Activated CD4-positive, alpha-beta memory T cell treated with anti-CD3 and anti-CD28 coated beads for 36 hours (primary cell): ENCODE measurements at regions not wholly inside any gene's neighbourhood (a gene's known extent, or its start where the extent isn't known, plus 50 kb on each side); places are given as distances from the start of the nearest gene placed in this dataset.

Experiments used
- CTCF ChIA-PET: fragments of 350-600 bp; sonication (Branson Sonifier 250); formaldehyde crosslinking; loops from one replicate; lab custom pipeline; 2021; ENCODE audit warnings: antibody characterized with exemption, inconsistent platforms; lab: Charles Lee
- POLR2A ChIA-PET: fragments of 350-600 bp; sonication (Branson Sonifier 250); formaldehyde crosslinking; loops from one replicate; lab custom pipeline; 2021; ENCODE audit warnings: antibody characterized with exemption; lab: Charles Lee
- DNase-seq: peaks from one replicate; pipeline ENCODE4 v3.0.0-alpha.2; 2020
- H3K27ac Mint-ChIP-seq: one replicate; pipeline ENCODE4 v1.8.0; 2021; ENCODE audit warnings: mixed read lengths
- H3K27me3 Mint-ChIP-seq: one replicate; pipeline ENCODE4 v1.8.0; 2021; ENCODE audit warnings: mixed read lengths
- H3K36me3 Mint-ChIP-seq: one replicate; pipeline ENCODE4 v1.8.0; 2021; ENCODE audit warnings: mixed read lengths
- H3K4me1 Mint-ChIP-seq: one replicate; pipeline ENCODE4 v1.8.0; 2021; ENCODE audit warnings: low read depth, mixed read lengths
- H3K4me3 Mint-ChIP-seq: one replicate; pipeline ENCODE4 v1.8.0; 2021; ENCODE audit warnings: mild to moderate bottlenecking, mixed read lengths
- H3K9me3 Mint-ChIP-seq: one replicate; pipeline ENCODE4 v1.8.0; 2021; ENCODE audit warnings: mixed read lengths
- intact Hi-C: fragments of 100-400 bp; cut with micrococcal nuclease; formaldehyde crosslinking; loops from one replicate; pipeline ENCODE4 v1.15.1; 2023

GRCh38 chr2:173483137-173483536 is 128.5 kb downstream of the CDCA7 start:
- no peak for DNase-seq
- intact Hi-C loops = no loop called here
- POLR2A ChIA-PET = no interaction called here
- Mint-ChIP-seq H3K9me3 (no peaks in the 10 kb centered on the region), H3K4me1 (no peaks in the 10 kb centered on the region), H3K27ac (no peak overlapping the region), H3K36me3 (no peaks in the 10 kb centered on the region), H3K4me3 (no peak overlapping the region), H3K27me3 (peaks cover 1% of the 10 kb centered on the region)
- CTCF ChIA-PET = no interaction called here

DNA sequence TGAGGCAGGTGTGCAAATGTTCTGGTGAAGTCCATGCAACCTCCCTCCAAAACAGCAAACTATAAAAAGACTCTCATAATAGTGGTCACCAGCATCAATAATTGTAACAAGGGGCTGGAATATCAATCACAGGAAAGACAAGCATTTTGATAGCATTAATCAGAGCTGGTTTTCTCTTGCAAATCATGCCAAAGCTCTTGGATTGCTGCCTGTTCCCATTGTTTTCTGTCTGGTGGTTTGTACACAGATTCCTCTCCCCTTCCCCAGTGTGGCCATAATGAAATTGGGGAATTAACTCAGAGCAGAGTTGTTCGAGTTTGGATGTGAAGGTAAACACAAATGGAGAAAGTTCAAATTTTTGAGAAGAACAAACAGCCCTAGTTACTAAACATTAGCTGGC is 134.2 kb downstream of the CDCA7 start:
- DNase-seq = no peak
- H3K4me3 Mint-ChIP-seq = no peak overlapping the region
- H3K9me3 Mint-ChIP-seq = no peaks in the 10 kb centered on the region
- POLR2A ChIA-PET = no interaction called here
- H3K27me3 Mint-ChIP-seq = peaks cover 1% of the 10 kb centered on the region
- CTCF ChIA-PET = no interaction called here
- H3K36me3 Mint-ChIP-seq = no peaks in the 10 kb centered on the region
- H3K27ac Mint-ChIP-seq = no peak overlapping the region
- H3K4me1 Mint-ChIP-seq = no peaks in the 10 kb centered on the region
- intact Hi-C loops = no loop called here

- Mint-ChIP-seq H3K9me3 (no peaks in the 10 kb centered on the region), H3K4me3 (no peak overlapping the region), H3K4me1 (no peaks in the 10 kb centered on the region), H3K36me3 (no peaks in the 10 kb centered on the region), H3K27me3 (no peaks in the 10 kb centered on the region), H3K27ac (no peak overlapping the region)
- ChIA-PET POLR2A (no interaction called here), CTCF (no interaction called here)
- DNase-seq = no peak
- intact Hi-C loops = no loop called here
Measured at GRCh38 chr2:173491418-173491817, 136.7 kb downstream of the CDCA7 start.

GRCh38 chr2:173493874-173494273 is 139.2 kb downstream of the CDCA7 start:
- H3K27me3 Mint-ChIP-seq = no peaks in the 10 kb centered on the region
- H3K9me3 Mint-ChIP-seq = no peaks in the 10 kb centered on the region
- H3K4me3 Mint-ChIP-seq = no peak overlapping the region
- intact Hi-C loops = no loop called here
- no peaks in the 10 kb centered on the region for H3K36me3 Mint-ChIP-seq
- no peaks in the 10 kb centered on the region for H3K4me1 Mint-ChIP-seq
- H3K27ac Mint-ChIP-seq = no peak overlapping the region
- ChIA-PET CTCF (no interaction called here), POLR2A (no interaction called here)
- no peak for DNase-seq

DNA sequence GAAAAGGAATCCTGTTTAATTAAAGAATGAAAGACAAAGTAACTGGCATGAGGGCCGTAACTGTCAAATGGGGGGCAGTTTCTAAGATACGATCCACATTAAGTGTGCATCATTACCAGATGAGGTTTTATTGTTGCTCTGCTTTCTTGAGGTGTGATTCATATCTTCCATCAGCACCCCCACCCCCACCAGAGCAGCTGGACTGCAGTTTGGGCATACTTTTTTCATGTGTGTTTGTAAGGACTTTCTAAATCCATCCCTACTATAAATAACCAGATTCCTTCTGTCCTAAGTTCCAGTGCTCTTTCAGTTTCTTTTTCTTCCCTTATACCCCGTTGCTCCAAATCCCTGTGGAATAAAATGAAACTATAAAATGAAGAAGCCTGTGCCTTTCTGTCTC is 142.1 kb downstream of the CDCA7 start:
- Mint-ChIP-seq H3K4me3 (no peak overlapping the region), H3K4me1 (no peaks in the 10 kb centered on the region), H3K36me3 (no peaks in the 10 kb centered on the region), H3K27me3 (peaks cover 2% of the 10 kb centered on the region), H3K27ac (no peak overlapping the region), H3K9me3 (peaks cover 5% of the 10 kb centered on the region)
- ChIA-PET POLR2A (no interaction called here), CTCF (no interaction called here)
- intact Hi-C loops = no loop called here
- no peak for DNase-seq

GRCh38 chr2:173500953-173501352 is 146.3 kb downstream of the CDCA7 start:
- Mint-ChIP-seq H3K27me3 (peaks cover 11% of the 10 kb centered on the region), H3K36me3 (no peaks in the 10 kb centered on the region), H3K9me3 (peaks cover 5% of the 10 kb centered on the region), H3K27ac (no peak overlapping the region), H3K4me3 (no peak overlapping the region), H3K4me1 (no peaks in the 10 kb centered on the region)
- intact Hi-C loops = no loop called here
- DNase-seq = no peak
- ChIA-PET CTCF (no interaction called here), POLR2A (no interaction called here)

GRCh38 chr2:173502296-173502695 is 147.6 kb downstream of the CDCA7 start:
- Mint-ChIP-seq H3K4me3 (no peak overlapping the region), H3K36me3 (no peaks in the 10 kb centered on the region), H3K27me3 (peaks cover 11% of the 10 kb centered on the region), H3K9me3 (peaks cover 5% of the 10 kb centered on the region), H3K4me1 (no peaks in the 10 kb centered on the region), H3K27ac (no peak overlapping the region)
- POLR2A ChIA-PET = no interaction called here
- DNase-seq = no peak
- intact Hi-C loops = no loop called here
- CTCF ChIA-PET = no interaction called here

- H3K27me3 Mint-ChIP-seq = peaks cover 4% of the 10 kb centered on the region
- POLR2A ChIA-PET = no interaction called here
- intact Hi-C loops = no loop called here
- H3K4me3 Mint-ChIP-seq = no peak overlapping the region
- H3K36me3 Mint-ChIP-seq = no peaks in the 10 kb centered on the region
- CTCF ChIA-PET = no interaction called here
- H3K9me3 Mint-ChIP-seq = peaks cover 5% of the 10 kb centered on the region
- no peak for DNase-seq
- no peaks in the 10 kb centered on the region for H3K4me1 Mint-ChIP-seq
- H3K27ac Mint-ChIP-seq = no peak overlapping the region
Measured at GRCh38 chr2:173511357-173511756, 156.7 kb downstream of the CDCA7 start.

- ChIA-PET CTCF (no interaction called here), POLR2A (no interaction called here)
- Mint-ChIP-seq H3K27me3 (peaks cover 4% of the 10 kb centered on the region), H3K4me1 (no peaks in the 10 kb centered on the region), H3K9me3 (peaks cover 5% of the 10 kb centered on the region), H3K27ac (no peak overlapping the region), H3K36me3 (no peaks in the 10 kb centered on the region), H3K4me3 (no peak overlapping the region)
- no peak for DNase-seq
- intact Hi-C loops = no loop called here
Measured at GRCh38 chr2:173511942-173512341, 157.3 kb downstream of the CDCA7 start.

GRCh38 chr2:173513107-173513727 is 158.5 kb downstream of the CDCA7 start:
- DNase-seq = no peak
- POLR2A ChIA-PET = no interaction called here
- intact Hi-C loops = no loop called here
- no peaks in the 10 kb centered on the region for H3K36me3 Mint-ChIP-seq
- peaks cover 2% of the 10 kb centered on the region for H3K27me3 Mint-ChIP-seq
- no peaks in the 10 kb centered on the region for H3K4me1 Mint-ChIP-seq
- H3K4me3 Mint-ChIP-seq = no peak overlapping the region
- CTCF ChIA-PET = no interaction called here
- no peak overlapping the region for H3K27ac Mint-ChIP-seq
- peaks cover 10% of the 10 kb centered on the region for H3K9me3 Mint-ChIP-seq

DNA sequence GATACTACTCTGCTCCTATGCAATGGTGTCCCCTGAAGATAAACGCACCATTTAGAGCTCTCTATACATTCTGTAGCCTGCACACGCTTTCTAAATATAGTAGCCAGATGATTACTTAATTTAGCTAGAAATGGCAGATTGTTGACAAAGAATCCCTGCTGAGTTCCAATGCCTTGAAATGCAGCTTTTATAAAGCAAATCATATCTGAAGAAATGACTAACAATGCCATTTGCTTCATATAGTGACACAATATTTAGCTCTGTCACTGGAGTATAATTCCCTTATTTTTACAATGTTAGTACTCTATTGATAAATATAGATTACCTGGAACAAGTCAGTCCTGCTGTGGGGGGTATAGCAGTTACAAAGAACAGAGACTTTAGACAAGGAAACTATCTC is 166.2 kb downstream of the CDCA7 start:
- no peak for DNase-seq
- Mint-ChIP-seq H3K4me1 (no peaks in the 10 kb centered on the region), H3K4me3 (no peak overlapping the region), H3K27ac (no peak overlapping the region), H3K27me3 (peaks cover 2% of the 10 kb centered on the region), H3K9me3 (peaks cover 10% of the 10 kb centered on the region), H3K36me3 (no peaks in the 10 kb centered on the region)
- CTCF ChIA-PET = no interaction called here
- intact Hi-C loops = no loop called here
- POLR2A ChIA-PET = no interaction called here

DNA sequence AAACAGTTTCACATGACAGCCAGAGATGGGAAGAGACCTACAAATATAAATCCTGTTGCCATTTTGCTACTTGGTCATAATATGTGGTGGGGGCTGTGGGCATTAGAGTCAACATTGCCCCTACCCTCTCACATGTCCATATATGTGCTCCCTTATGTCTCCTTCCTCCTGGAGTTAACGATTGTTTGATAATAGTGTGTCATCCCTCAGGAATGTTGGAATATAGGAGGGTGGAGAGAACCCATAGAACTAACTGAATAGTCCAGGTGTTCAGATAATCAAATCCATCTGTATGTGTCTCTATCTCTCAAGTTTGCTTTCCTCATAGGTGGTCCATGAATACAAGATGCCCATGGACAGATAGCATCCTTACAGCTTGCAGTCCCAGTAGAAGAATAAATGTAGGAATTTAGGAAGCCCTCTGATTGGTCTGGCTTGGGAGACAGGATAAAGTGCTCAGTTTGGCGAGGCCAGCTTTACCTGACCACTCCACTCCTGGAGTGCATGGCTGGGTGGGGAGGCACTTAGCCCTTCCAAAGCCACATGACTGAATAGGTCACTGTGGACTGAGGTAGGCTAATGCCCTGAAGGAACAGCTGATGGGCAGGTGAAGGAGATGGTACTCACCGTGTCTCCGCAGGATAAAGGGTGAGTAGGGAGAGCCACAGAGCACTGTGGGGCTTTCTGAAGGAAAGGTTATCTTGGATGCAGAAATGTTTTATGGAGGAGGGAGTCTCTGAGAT is 166.9 kb downstream of the CDCA7 start:
- Mint-ChIP-seq H3K9me3 (peaks cover 10% of the 10 kb centered on the region), H3K36me3 (no peaks in the 10 kb centered on the region), H3K27me3 (peaks cover 2% of the 10 kb centered on the region), H3K4me3 (no peak overlapping the region), H3K4me1 (no peaks in the 10 kb centered on the region), H3K27ac (no peak overlapping the region)
- no peak for DNase-seq
- intact Hi-C loops = no loop called here
- POLR2A ChIA-PET = no interaction called here
- CTCF ChIA-PET = no interaction called here

DNA sequence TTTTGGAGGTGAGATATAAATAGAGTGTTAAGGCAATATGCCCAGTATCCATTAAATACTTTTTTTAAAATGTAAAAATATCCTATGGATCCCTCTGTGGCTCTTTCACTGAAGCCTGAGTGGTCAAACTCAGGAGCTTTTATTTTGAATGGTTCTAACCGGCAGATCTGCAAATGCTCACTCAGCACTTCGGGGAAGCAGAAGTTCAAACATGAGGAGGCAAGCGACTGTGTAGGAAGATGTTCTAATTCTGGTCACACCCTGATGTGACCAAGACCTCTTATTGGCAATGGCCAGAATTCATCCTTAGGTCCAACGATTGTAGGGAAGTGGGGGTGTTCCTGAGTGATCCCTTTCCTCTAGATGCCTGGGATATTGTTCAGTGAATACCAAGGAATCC is 168.8 kb downstream of the CDCA7 start:
- intact Hi-C loops = no loop called here
- H3K27ac Mint-ChIP-seq = no peak overlapping the region
- no peaks in the 10 kb centered on the region for H3K4me1 Mint-ChIP-seq
- H3K4me3 Mint-ChIP-seq = no peak overlapping the region
- no peak for DNase-seq
- ChIA-PET CTCF (no interaction called here), POLR2A (no interaction called here)
- peaks cover 2% of the 10 kb centered on the region for H3K27me3 Mint-ChIP-seq
- no peaks in the 10 kb centered on the region for H3K36me3 Mint-ChIP-seq
- peaks cover 4% of the 10 kb centered on the region for H3K9me3 Mint-ChIP-seq
